ENCODE measurements at regions not wholly inside any gene's neighbourhood (a gene's known extent, or its start where the extent isn't known, plus 50 kb on each side); places are given as distances from the start of the nearest gene placed in this dataset.

DNA sequence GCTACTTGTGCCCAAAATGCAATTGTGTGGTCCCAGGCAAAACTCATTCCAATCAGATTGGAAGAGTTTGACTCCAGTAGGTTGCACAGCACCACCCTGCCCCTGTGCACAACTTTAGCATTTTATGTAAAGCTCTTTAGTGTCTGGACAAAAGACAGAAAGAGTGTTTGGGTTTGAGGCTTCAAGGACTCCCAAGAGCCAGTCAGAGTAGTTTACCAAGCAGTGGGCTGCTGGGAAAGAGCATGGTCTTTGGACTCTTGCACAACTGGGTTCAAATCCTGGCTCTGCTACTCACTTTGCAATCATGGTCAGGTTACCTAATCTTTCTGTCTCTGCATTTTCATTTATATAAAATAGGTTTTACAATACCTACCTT is 75.8 kb upstream of the UMPS start:
- Histone ChIP-seq H3K27me3 (ENCODE audit: insufficient read depth, poor library complexity, severe bottlenecking) (peaks cover 3% of the 10 kb centered on the region), H3K27ac (replicated peaks) (no peak overlapping the region), H3K4me3 (replicated peaks; ENCODE audit: insufficient read depth, low read length) (no peak overlapping the region)
- TF ChIP-seq GABPA (IDR thresholded peaks at IDR 0.05; ENCODE audit: low read depth), result no peak
- TF ChIP-seq, protein P1, sequence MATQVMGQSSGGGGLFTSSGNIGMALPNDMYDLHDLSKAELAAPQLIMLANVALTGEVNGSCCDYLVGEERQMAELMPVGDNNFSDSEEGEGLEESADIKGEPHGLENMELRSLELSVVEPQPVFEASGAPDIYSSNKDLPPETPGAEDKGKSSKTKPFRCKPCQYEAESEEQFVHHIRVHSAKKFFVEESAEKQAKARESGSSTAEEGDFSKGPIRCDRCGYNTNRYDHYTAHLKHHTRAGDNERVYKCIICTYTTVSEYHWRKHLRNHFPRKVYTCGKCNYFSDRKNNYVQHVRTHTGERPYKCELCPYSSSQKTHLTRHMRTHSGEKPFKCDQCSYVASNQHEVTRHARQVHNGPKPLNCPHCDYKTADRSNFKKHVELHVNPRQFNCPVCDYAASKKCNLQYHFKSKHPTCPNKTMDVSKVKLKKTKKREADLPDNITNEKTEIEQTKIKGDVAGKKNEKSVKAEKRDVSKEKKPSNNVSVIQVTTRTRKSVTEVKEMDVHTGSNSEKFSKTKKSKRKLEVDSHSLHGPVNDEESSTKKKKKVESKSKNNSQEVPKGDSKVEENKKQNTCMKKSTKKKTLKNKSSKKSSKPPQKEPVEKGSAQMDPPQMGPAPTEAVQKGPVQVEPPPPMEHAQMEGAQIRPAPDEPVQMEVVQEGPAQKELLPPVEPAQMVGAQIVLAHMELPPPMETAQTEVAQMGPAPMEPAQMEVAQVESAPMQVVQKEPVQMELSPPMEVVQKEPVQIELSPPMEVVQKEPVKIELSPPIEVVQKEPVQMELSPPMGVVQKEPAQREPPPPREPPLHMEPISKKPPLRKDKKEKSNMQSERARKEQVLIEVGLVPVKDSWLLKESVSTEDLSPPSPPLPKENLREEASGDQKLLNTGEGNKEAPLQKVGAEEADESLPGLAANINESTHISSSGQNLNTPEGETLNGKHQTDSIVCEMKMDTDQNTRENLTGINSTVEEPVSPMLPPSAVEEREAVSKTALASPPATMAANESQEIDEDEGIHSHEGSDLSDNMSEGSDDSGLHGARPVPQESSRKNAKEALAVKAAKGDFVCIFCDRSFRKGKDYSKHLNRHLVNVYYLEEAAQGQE (IDR thresholded peaks at IDR 0.05; ENCODE audit: insufficient replicate concordance, low read depth), result no peak
- TF ChIP-seq, protein P2, sequence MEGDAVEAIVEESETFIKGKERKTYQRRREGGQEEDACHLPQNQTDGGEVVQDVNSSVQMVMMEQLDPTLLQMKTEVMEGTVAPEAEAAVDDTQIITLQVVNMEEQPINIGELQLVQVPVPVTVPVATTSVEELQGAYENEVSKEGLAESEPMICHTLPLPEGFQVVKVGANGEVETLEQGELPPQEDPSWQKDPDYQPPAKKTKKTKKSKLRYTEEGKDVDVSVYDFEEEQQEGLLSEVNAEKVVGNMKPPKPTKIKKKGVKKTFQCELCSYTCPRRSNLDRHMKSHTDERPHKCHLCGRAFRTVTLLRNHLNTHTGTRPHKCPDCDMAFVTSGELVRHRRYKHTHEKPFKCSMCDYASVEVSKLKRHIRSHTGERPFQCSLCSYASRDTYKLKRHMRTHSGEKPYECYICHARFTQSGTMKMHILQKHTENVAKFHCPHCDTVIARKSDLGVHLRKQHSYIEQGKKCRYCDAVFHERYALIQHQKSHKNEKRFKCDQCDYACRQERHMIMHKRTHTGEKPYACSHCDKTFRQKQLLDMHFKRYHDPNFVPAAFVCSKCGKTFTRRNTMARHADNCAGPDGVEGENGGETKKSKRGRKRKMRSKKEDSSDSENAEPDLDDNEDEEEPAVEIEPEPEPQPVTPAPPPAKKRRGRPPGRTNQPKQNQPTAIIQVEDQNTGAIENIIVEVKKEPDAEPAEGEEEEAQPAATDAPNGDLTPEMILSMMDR (IDR thresholded peaks at IDR 0.05; ENCODE audit: insufficient read depth, low read length), result no peak
- no peak for TF ChIP-seq POLR2AphosphoS5 (IDR thresholded peaks at IDR 0.05; ENCODE audit: low read depth)
- DNase-seq (ENCODE audit: low read depth in 1 of 2, low spot score in 1 of 2), result no peak

DNA sequence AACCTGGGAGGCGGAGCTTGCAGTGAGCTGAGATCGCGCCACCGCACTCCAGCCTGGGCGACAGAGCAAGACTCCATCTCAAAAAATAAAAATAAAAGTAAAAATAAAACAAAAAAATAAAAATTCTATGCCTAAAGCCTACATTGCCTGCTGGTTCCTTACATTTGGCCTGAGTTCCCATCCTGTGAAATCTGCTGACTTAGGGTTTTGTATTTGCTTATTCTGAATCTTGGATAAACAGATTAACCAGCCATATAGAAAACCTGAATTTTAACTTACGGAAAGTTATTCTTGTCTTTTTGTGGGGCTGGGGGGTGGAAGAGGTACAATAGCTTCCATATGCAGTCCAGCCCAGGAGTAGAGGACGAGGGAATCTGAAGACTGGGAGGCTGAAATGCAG is 73.7 kb upstream of the UMPS start:
- no peak for TF ChIP-seq SPI1 (IDR thresholded peaks at IDR 0.05; ENCODE audit: borderline replicate concordance, low read depth)
- TF ChIP-seq POLR2AphosphoS5 (IDR thresholded peaks at IDR 0.05; ENCODE audit: low read depth), result no peak
- TF ChIP-seq, protein P2 (IDR thresholded peaks at IDR 0.05; ENCODE audit: insufficient read depth, low read length), result no peak
- TF ChIP-seq GABPA (IDR thresholded peaks at IDR 0.05; ENCODE audit: low read depth), result no peak
- TF ChIP-seq, protein P1 (IDR thresholded peaks at IDR 0.05; ENCODE audit: insufficient replicate concordance, low read depth), result no peak
- no peak overlapping the region for H3K27ac ChIP-seq (replicated peaks)
- no peak for DNase-seq (ENCODE audit: low read depth in 1 of 2, low spot score in 1 of 2)
- no peak overlapping the region for H3K4me3 ChIP-seq (replicated peaks; ENCODE audit: insufficient read depth, low read length)
- H3K27me3 ChIP-seq (ENCODE audit: insufficient read depth, poor library complexity, severe bottlenecking), result peaks cover 3% of the 10 kb centered on the region

DNA sequence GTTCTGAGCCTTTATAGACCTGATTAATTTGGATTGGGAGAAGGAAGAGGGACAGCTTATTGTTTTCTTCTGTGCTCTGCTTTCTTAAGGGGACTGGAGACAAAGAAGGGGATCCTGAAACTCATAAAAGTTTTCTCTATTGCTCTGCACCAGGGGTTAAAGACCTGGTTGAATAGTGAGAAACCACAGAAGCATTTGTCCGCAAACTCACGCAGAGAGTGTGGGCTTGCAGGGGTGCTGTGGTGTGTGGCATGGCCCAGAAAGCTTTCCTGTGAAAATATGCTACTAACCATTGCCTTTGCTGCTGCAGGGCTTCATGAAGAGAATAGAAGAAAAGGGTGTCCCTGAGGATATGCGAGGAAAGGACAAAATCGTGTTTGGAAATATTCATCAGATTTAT is 73.1 kb upstream of the UMPS start:
- Histone ChIP-seq H3K4me3 (replicated peaks; ENCODE audit: insufficient read depth, low read length) (no peak overlapping the region), H3K27me3 (ENCODE audit: insufficient read depth, poor library complexity, severe bottlenecking) (peaks cover 3% of the 10 kb centered on the region), H3K27ac (replicated peaks) (no peak overlapping the region)
- no peak for DNase-seq (ENCODE audit: low read depth in 1 of 2, low spot score in 1 of 2)
- TF ChIP-seq, protein P2 (IDR thresholded peaks at IDR 0.05; ENCODE audit: insufficient read depth, low read length), result no peak
- TF ChIP-seq POLR2AphosphoS5 (IDR thresholded peaks at IDR 0.05; ENCODE audit: low read depth), result no peak

DNA sequence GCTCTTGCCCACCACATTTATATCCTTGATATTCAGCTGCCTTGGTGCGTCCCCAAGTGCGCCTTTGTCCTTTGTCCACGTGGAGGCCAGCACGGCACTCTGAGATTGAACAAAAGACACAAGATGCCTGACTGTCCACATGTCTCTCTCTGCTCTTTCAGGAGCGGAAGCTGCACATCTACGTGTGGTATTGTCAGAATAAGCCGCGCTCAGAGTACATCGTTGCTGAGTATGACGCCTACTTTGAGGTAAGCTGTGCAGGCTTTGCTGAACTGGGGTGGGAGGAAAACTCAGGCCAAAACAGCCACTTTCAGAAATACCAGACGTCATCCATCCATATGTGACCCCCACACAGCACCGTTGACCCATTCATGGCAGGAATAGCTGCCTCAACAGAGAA is 72.0 kb upstream of the UMPS start:
- Histone ChIP-seq H3K27ac (replicated peaks) (no peak overlapping the region), H3K4me3 (replicated peaks; ENCODE audit: insufficient read depth, low read length) (no peak overlapping the region), H3K27me3 (ENCODE audit: insufficient read depth, poor library complexity, severe bottlenecking) (peaks cover 3% of the 10 kb centered on the region)
- DNase-seq (ENCODE audit: low read depth in 1 of 2, low spot score in 1 of 2), result no peak
- TF ChIP-seq GABPA (IDR thresholded peaks at IDR 0.05; ENCODE audit: low read depth) (no peak), SPI1 (IDR thresholded peaks at IDR 0.05; ENCODE audit: borderline replicate concordance, low read depth) (no peak), POLR2AphosphoS5 (IDR thresholded peaks at IDR 0.05; ENCODE audit: low read depth) (no peak)
- TF ChIP-seq, protein P1 (IDR thresholded peaks at IDR 0.05; ENCODE audit: insufficient replicate concordance, low read depth), result no peak
- TF ChIP-seq, protein P2 (IDR thresholded peaks at IDR 0.05; ENCODE audit: insufficient read depth, low read length), result no peak
